Natural killer cell (primary cell): ENCODE measurements at regions not wholly inside any gene's neighbourhood (a gene's known extent, or its start where the extent isn't known, plus 50 kb on each side); places are given as distances from the start of the nearest gene placed in this dataset.

Experiments
- ATAC-seq, 3 donors: fragments of 150-1000 bp in 2 of 3; fragments of 200-7000 bp in 1 of 3; cut with Tn5 transposase; 1 replicate in 1 of 3; 2 replicates in 2 of 3; pipeline ENCODE4 v1.10.0; 2021; ENCODE audit warnings: mild to moderate bottlenecking in 2 of 3, moderate library complexity in 2 of 3
- DNase-seq, 2 donors: peaks; one replicate each; pipeline versions ENCODE4 v3.0.0 to v3.0.0-alpha.2; 2013 to 2021; ENCODE audit warnings: mixed read lengths in 1 of 2
- H3K27ac ChIP-seq: one replicate; pipeline ENCODE4 v1.5.1; 2013; ENCODE audit warnings: mild to moderate bottlenecking, low read length
- H3K27me3 ChIP-seq: one replicate; pipeline ENCODE4 v1.6.1; 2013; ENCODE audit warnings: low read length; ENCODE audit not compliant: control insufficient read depth, insufficient read depth
- H3K36me3 ChIP-seq: one replicate; pipeline ENCODE4 v1.6.1; 2013; ENCODE audit warnings: low read length; ENCODE audit not compliant: control insufficient read depth, insufficient read depth
- H3K4me1 ChIP-seq: one replicate; pipeline ENCODE4 v1.6.1; 2013; ENCODE audit warnings: low read length; ENCODE audit not compliant: control insufficient read depth, insufficient read depth
- H3K4me3 ChIP-seq: one replicate; pipeline ENCODE4 v1.5.1; 2013; ENCODE audit warnings: low read length
- H3K9me3 ChIP-seq: one replicate; pipeline ENCODE4 v1.6.1; 2013; ENCODE audit warnings: low read length; ENCODE audit not compliant: control insufficient read depth, insufficient read depth
- H3K27ac Mint-ChIP-seq, 2 donors: one replicate each; pipeline ENCODE4 v1.8.0; 2022; ENCODE audit warnings: mild to moderate bottlenecking in 2 of 2, mixed read lengths in 2 of 2, moderate library complexity in 1 of 2
- H3K27me3 Mint-ChIP-seq, 2 donors: one replicate each; pipeline ENCODE4 v1.8.0; 2022; ENCODE audit warnings: low read depth in 2 of 2, mixed read lengths in 2 of 2
- H3K36me3 Mint-ChIP-seq: one replicate; pipeline ENCODE4 v1.8.0; 2022; ENCODE audit warnings: mixed read lengths
- H3K4me1 Mint-ChIP-seq, 2 donors: one replicate each; pipeline ENCODE4 v1.8.0; 2022; ENCODE audit warnings: mixed read lengths in 2 of 2
- H3K4me3 Mint-ChIP-seq: one replicate; pipeline ENCODE4 v1.8.0; 2022; ENCODE audit warnings: mild to moderate bottlenecking, moderate library complexity, mixed read lengths
- H3K9me3 Mint-ChIP-seq, 2 donors: one replicate each; pipeline ENCODE4 v1.8.0; 2022; ENCODE audit warnings: mixed read lengths in 2 of 2
- WGBS: methylation state at CpG from one replicate; pipeline ENCODE4 v1.1.7; 2013; ENCODE audit warnings: missing lambda C conversion rate; ENCODE audit not compliant: insufficient coverage; 5-methylcytosine and 5-hydroxymethylcytosine counted together
- intact Hi-C: fragments of 100-400 bp; cut with micrococcal nuclease; formaldehyde crosslinking; loops from one replicate; pipeline ENCODE4 v1.14.2; 2022
- TF ChIP-seq, protein P1 (sequence below): fragments of 200-600 bp; IDR thresholded peaks from one replicate; pipeline ENCODE4 v1.8.0; 2022; ENCODE audit warnings: antibody characterized with exemption

DNA sequence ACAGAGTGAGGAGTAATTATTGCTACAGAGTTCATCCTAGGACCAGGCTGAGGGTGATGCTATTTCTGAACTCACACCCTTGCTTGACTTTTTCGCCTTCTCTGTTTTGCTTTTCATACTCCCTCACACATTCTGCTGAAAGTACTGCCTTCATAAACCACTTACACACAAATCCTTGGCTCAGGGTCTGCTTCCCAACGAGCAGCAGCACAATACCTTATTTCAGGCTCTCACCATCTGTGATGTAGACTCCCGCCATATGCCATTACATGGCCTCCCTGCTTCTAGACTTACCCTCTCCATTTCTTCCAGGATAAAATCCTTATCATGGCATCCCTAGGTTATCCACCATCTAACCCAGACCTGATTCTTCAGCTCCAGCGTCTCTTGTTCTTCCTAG lies 321.3 kb upstream of the SPTLC3 start:
- 44% methylated on average over 4 of the region's 4 CpGs for WGBS
- DNase-seq (no peak), ATAC-seq (no peak)
- H3K4me1 ChIP-seq = no peaks in the 10 kb centered on the region
- intact Hi-C loops = no loop called here
- Mint-ChIP-seq H3K27ac (no peak overlapping the region), H3K4me1 (no peaks in the 10 kb centered on the region), H3K4me3 (no peak overlapping the region), H3K36me3 (no peaks in the 10 kb centered on the region), H3K9me3 (peaks cover 2 to 9% of the 10 kb centered on the region in 2 donors), H3K27me3 (no peaks in the 10 kb centered on the region)
- H3K36me3 ChIP-seq = no peaks in the 10 kb centered on the region
- no peaks in the 10 kb centered on the region for H3K9me3 ChIP-seq
- TF ChIP-seq, protein P1, sequence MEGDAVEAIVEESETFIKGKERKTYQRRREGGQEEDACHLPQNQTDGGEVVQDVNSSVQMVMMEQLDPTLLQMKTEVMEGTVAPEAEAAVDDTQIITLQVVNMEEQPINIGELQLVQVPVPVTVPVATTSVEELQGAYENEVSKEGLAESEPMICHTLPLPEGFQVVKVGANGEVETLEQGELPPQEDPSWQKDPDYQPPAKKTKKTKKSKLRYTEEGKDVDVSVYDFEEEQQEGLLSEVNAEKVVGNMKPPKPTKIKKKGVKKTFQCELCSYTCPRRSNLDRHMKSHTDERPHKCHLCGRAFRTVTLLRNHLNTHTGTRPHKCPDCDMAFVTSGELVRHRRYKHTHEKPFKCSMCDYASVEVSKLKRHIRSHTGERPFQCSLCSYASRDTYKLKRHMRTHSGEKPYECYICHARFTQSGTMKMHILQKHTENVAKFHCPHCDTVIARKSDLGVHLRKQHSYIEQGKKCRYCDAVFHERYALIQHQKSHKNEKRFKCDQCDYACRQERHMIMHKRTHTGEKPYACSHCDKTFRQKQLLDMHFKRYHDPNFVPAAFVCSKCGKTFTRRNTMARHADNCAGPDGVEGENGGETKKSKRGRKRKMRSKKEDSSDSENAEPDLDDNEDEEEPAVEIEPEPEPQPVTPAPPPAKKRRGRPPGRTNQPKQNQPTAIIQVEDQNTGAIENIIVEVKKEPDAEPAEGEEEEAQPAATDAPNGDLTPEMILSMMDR = no peak
- no peak overlapping the region for H3K27ac ChIP-seq
- no peaks in the 10 kb centered on the region for H3K27me3 ChIP-seq
- H3K4me3 ChIP-seq = no peak overlapping the region

DNA sequence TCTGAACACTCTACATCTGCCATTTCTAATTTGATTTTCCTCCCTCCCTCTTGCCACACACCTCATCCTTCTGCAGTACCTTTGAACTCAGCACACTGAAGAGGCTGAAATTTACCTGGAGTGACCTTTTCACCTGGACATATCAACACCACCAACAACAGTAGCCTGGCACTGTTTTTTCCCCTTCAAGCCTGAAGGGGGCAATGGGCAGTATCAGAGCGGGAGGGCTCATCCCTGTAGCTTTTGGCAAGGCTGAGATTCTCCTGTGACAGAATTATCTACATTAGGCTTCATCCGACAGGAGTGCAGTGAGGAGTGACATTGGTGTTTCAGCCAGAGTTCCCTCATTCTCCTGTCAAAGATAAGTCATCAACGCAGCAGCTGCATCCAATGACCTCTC lies 312.8 kb upstream of the SPTLC3 start:
- TF ChIP-seq, protein P1 = no peak
- H3K36me3 ChIP-seq = no peaks in the 10 kb centered on the region
- H3K4me1 ChIP-seq = no peaks in the 10 kb centered on the region
- no peaks in the 10 kb centered on the region for H3K4me1 Mint-ChIP-seq
- no peak overlapping the region for H3K4me3 Mint-ChIP-seq
- DNase-seq = no peak
- no peaks in the 10 kb centered on the region for H3K9me3 ChIP-seq
- no peaks in the 10 kb centered on the region for H3K27me3 Mint-ChIP-seq
- peaks cover 5 to 6% of the 10 kb centered on the region in 2 donors for H3K9me3 Mint-ChIP-seq
- WGBS = 63% methylated on average over 3 of the region's 3 CpGs
- no peak overlapping the region for H3K27ac Mint-ChIP-seq
- no peak for ATAC-seq
- no peak overlapping the region for H3K27ac ChIP-seq
- no peaks in the 10 kb centered on the region for H3K27me3 ChIP-seq
- no peak overlapping the region for H3K4me3 ChIP-seq
- H3K36me3 Mint-ChIP-seq = peaks cover 5% of the 10 kb centered on the region
- intact Hi-C loops = no loop called here

- no peak for ATAC-seq
- H3K27ac Mint-ChIP-seq = no peak overlapping the region
- H3K4me1 Mint-ChIP-seq = no peaks in the 10 kb centered on the region
- H3K4me3 Mint-ChIP-seq = no peak overlapping the region
- Histone ChIP-seq H3K27ac (no peak overlapping the region), H3K36me3 (no peaks in the 10 kb centered on the region), H3K27me3 (no peaks in the 10 kb centered on the region), H3K9me3 (no peaks in the 10 kb centered on the region), H3K4me1 (no peaks in the 10 kb centered on the region), H3K4me3 (no peak overlapping the region)
- TF ChIP-seq, protein P1 = no peak
- peaks cover 2 to 4% of the 10 kb centered on the region in 2 donors for H3K9me3 Mint-ChIP-seq
- no peaks in the 10 kb centered on the region for H3K27me3 Mint-ChIP-seq
- intact Hi-C loops = no loop called here
- 67% methylated on average over 2 of the region's 2 CpGs for WGBS
- H3K36me3 Mint-ChIP-seq = no peaks in the 10 kb centered on the region
- DNase-seq = no peak
These were observed 310.0 kb upstream of the SPTLC3 start for GRCh38 chr20:12698817-12699216.

- no peaks in the 10 kb centered on the region for H3K9me3 ChIP-seq
- Mint-ChIP-seq H3K9me3 (peaks cover 2 to 4% of the 10 kb centered on the region in 2 donors), H3K4me1 (no peaks in the 10 kb centered on the region)
These were observed 309.2 kb upstream of the SPTLC3 start for GRCh38 chr20:12699374-12700228.

More at GRCh38 chr20:12699374-12700228, 309.2 kb upstream of the SPTLC3 start:
- Mint-ChIP-seq H3K27me3 (no peaks in the 10 kb centered on the region), H3K4me3 (no peak overlapping the region), H3K36me3 (no peaks in the 10 kb centered on the region), H3K27ac (no peak overlapping the region)
- DNase-seq (no peak), ATAC-seq (no peak)
- 42% methylated on average over 5 of the region's 5 CpGs for WGBS
- no peaks in the 10 kb centered on the region for H3K27me3 ChIP-seq
- TF ChIP-seq, protein P1 = no peak
- intact Hi-C loops = no loop called here
- H3K36me3 ChIP-seq = no peaks in the 10 kb centered on the region
- H3K4me1 ChIP-seq = no peaks in the 10 kb centered on the region
- H3K4me3 ChIP-seq = no peak overlapping the region
- H3K27ac ChIP-seq = no peak overlapping the region
